Transverse colon (tissue), 4 donors: ENCODE measurements at regions not wholly inside any gene's neighbourhood (a gene's known extent, or its start where the extent isn't known, plus 50 kb on each side); places are given as distances from the start of the nearest gene placed in this dataset.

Experiments
- DNase-seq: peaks from one replicate; pipeline ENCODE4 v3.0.0-alpha.2; 2019
- H3K27ac ChIP-seq, 4 donors: fragments of 200-600 bp; sonication (generic); 2 replicates each; pipeline ENCODE4 v1.5.1; 2016 to 2018; ENCODE audit warnings: inconsistent platforms in 4 of 4
- H3K27me3 ChIP-seq: fragments of 200-600 bp; sonication (generic); 2 replicates; pipeline ENCODE4 v1.5.1; 2017; ENCODE audit warnings: inconsistent platforms
- H3K36me3 ChIP-seq, 4 donors: fragments of 200-600 bp; sonication (generic); 2 replicates each; pipeline ENCODE4 v1.5.1; 2017 to 2019; ENCODE audit warnings: inconsistent platforms in 4 of 4
- H3K4me1 ChIP-seq, 4 donors: fragments of 200-600 bp; sonication (generic); 2 replicates each; pipeline ENCODE4 v1.5.1; 2017 to 2020; ENCODE audit warnings: inconsistent platforms in 4 of 4
- H3K4me3 ChIP-seq, 4 donors: fragments of 200-600 bp; sonication (generic); 1 replicate in 1 of 4; 2 replicates in 3 of 4; pipeline versions ENCODE4 v1.5.1 to v1.6.1; 2017 to 2019; ENCODE audit warnings: inconsistent platforms in 4 of 4
- H3K9me3 ChIP-seq, 2 donors: fragments of 200-600 bp; sonication (generic); 2 replicates each; pipeline ENCODE4 v1.5.1; 2017 to 2019; ENCODE audit warnings: inconsistent platforms in 2 of 2
- CTCF ChIP-seq, 5 experiments: fragments of 200-600 bp in 3 of 5; fragments of 450-650 bp in 2 of 5; sonication (generic) in 3 of 5; IDR thresholded peaks; 1 replicate in 2 of 5; 2 replicates in 3 of 5; pipeline ENCODE4 v1.5.1; 2016 to 2017; ENCODE audit warnings: antibody characterized with exemption in 5 of 5, inconsistent platforms in 3 of 5, mild to moderate bottlenecking in 2 of 5, moderate library complexity in 1 of 5
- EP300 ChIP-seq: sonication (generic); formaldehyde crosslinking; IDR thresholded peaks from one replicate; pipeline ENCODE4 v1.6.1; 2017; ENCODE audit warnings: antibody characterized with exemption, low read depth
- POLR2A ChIP-seq: fragments of 450-650 bp; IDR thresholded peaks from one replicate; pipeline ENCODE4 v1.6.1; 2016; ENCODE audit warnings: antibody characterized with exemption, mild to moderate bottlenecking, moderate library complexity
- POLR2AphosphoS5 ChIP-seq, 3 donors: sonication (generic); formaldehyde crosslinking; IDR thresholded peaks; one replicate each; pipeline ENCODE4 v1.6.1; 2016; ENCODE audit warnings: antibody characterized with exemption in 3 of 3
- WGBS, 2 donors: methylation state at CpG; one replicate each; pipeline ENCODE4 v1.1.5; 2018; ENCODE audit warnings: low coverage in 1 of 2; 5-methylcytosine and 5-hydroxymethylcytosine counted together
- in situ Hi-C, 4 donors: fragments of 200-750 bp; cut with MboI; loops; one replicate each; pipeline versions ENCODE4 v1.15.0 to v1.15.1; 2017; ENCODE audit warnings: low sequenced_read_pairs in 3 of 4, low pct_ligation_motif_present in 1 of 4, low pct_unique_long_range_greater_than_20kb in 1 of 4
- intact Hi-C: fragments of 100-400 bp; cut with DNase I; formaldehyde crosslinking; loops from one replicate; pipeline ENCODE4 v1.15.1; 2023; ENCODE audit warnings: low total_unique reads

GRCh38 chr4:110953898-110954297 lies 331.0 kb upstream of the PITX2 start:
- H3K9me3 ChIP-seq: no peaks in the 10 kb centered on the region
- TF ChIP-seq POLR2AphosphoS5 (IDR thresholded peaks at IDR 0.05): no peak
- TF ChIP-seq EP300: no peak
- TF ChIP-seq CTCF (IDR thresholded peaks at IDR 0.05): no peak
- no peak for TF ChIP-seq POLR2A
- no peak overlapping the region for H3K4me3 ChIP-seq
- 40 to 45% methylated on average over 4 of the region's 4 CpGs for WGBS, 2 donors
- H3K4me1 ChIP-seq: no peaks in the 10 kb centered on the region
- intact Hi-C loops (no loop called here), in situ Hi-C loops (loop anchor here in 2 of 4 donors (25.0 kb wide), 1 partner anchor 317 kb away; no protein-coding TSS in a partner anchor)
- H3K27me3 ChIP-seq: no peaks in the 10 kb centered on the region
- H3K27ac ChIP-seq: no peak overlapping the region
- H3K36me3 ChIP-seq: no peaks in the 10 kb centered on the region
- DNase-seq: no peak

GRCh38 chr4:110955748-110956147 lies 332.9 kb upstream of the PITX2 start:
- TF ChIP-seq CTCF (IDR thresholded peaks at IDR 0.05) (no peak), POLR2AphosphoS5 (IDR thresholded peaks at IDR 0.05) (no peak), POLR2A (no peak), EP300 (no peak)
- no peak for DNase-seq
- Histone ChIP-seq H3K36me3 (no peaks in the 10 kb centered on the region), H3K27me3 (no peaks in the 10 kb centered on the region), H3K4me1 (no peaks in the 10 kb centered on the region), H3K27ac (no peak overlapping the region), H3K9me3 (no peaks in the 10 kb centered on the region), H3K4me3 (no peak overlapping the region)
- 85 to 100% methylated on average over 1 of the region's 1 CpG for WGBS, 2 donors
- in situ Hi-C loops: loop anchor here in 2 of 4 donors (25.0 kb wide), 1 partner anchor 318 kb away; no protein-coding TSS in a partner anchor
- intact Hi-C loops: no loop called here

GRCh38 chr4:110959041-110959643 lies 336.3 kb upstream of the PITX2 start:
- no peaks in the 10 kb centered on the region for H3K9me3 ChIP-seq
- H3K36me3 ChIP-seq: no peaks in the 10 kb centered on the region
- no peak overlapping the region for H3K4me3 ChIP-seq
- no peak for DNase-seq
- no peaks in the 10 kb centered on the region for H3K4me1 ChIP-seq
- in situ Hi-C loops (loop anchor here in 2 of 4 donors (25.0 kb wide), 1 partner anchor 322 kb away; no protein-coding TSS in a partner anchor), intact Hi-C loops (no loop called here)
- H3K27ac ChIP-seq: no peak overlapping the region
- no peak for TF ChIP-seq POLR2A
- peak in 4 of 5 experiments; percentile 32 to 63 (median 38) for TF ChIP-seq CTCF (IDR thresholded peaks at IDR 0.05)
- TF ChIP-seq POLR2AphosphoS5 (IDR thresholded peaks at IDR 0.05): no peak
- peaks cover 4% of the 10 kb centered on the region for H3K27me3 ChIP-seq

- TF ChIP-seq POLR2A: no peak
- TF ChIP-seq EP300: no peak
- TF ChIP-seq CTCF (IDR thresholded peaks at IDR 0.05): no peak
- TF ChIP-seq POLR2AphosphoS5 (IDR thresholded peaks at IDR 0.05): no peak
- 91 to 96% methylated on average over 3 of the region's 3 CpGs for WGBS, 2 donors
- Histone ChIP-seq H3K36me3 (no peaks in the 10 kb centered on the region), H3K27me3 (peaks cover 4% of the 10 kb centered on the region), H3K9me3 (no peaks in the 10 kb centered on the region), H3K27ac (no peak overlapping the region), H3K4me3 (no peak overlapping the region), H3K4me1 (no peaks in the 10 kb centered on the region)
- no peak for DNase-seq
- intact Hi-C loops (no loop called here), in situ Hi-C loops (loop anchor here in 2 of 4 donors (25.0 kb wide), 1 partner anchor 324 kb away; no protein-coding TSS in a partner anchor)
These were observed 338.2 kb upstream of the PITX2 start for GRCh38 chr4:110961066-110961465.
